K562 (cell line): ENCODE measurements at regions not wholly inside any gene's neighbourhood (a gene's known extent, or its start where the extent isn't known, plus 50 kb on each side); places are given as distances from the start of the nearest gene placed in this dataset.

Experiments
- ATAC-seq: fragments of 200-7000 bp; cut with Tn5 transposase; 3 replicates; pipeline ENCODE4 v1.9.1; 2020; ENCODE audit warnings: moderate library complexity
- BruUV-seq: library from RNA; stranded (reverse); fragments of 400-500 nt; replicated peaks from 2 replicates; lab custom pipeline; 2021; lab: Mats Ljungman, UMichigan
- CTCF ChIA-PET: fragments of 300-600 bp; formaldehyde crosslinking; extraction: SDS; loops from one replicate; lab custom pipeline; 2021; ENCODE audit warnings: low intra/inter-chr PET ratio; lab: Yijun Ruan, JAX
- POLR2A ChIA-PET: fragments of 300-600, 350-650 bp; sonication (Branson Sonifier 250); formaldehyde crosslinking; extraction: SDS; loops from one replicate; lab custom pipeline; 2021; ENCODE audit warnings: antibody characterized with exemption, inconsistent platforms; lab: Yijun Ruan, JAX
- DNase-seq, 4 experiments: peaks; one replicate each; pipeline versions ENCODE4 v3.0.0 to v3.0.0-alpha.2; 2011 to 2018; ENCODE audit warnings: low spot score in 3 of 4, mixed read lengths in 3 of 4; ENCODE audit errors: extremely low read depth in 1 of 4
- FAIRE-seq: peaks from 2 replicates; lab custom pipeline; 2011; peaks lifted over from hg19 to GRCh38; lab: Jason Lieb, UNC
- H2AFZ ChIP-seq: 2 replicates; pipeline ENCODE4 v1.6.0; 2011; ENCODE audit warnings: low read depth, low read length, control low read depth, inconsistent platforms
- H3K27ac ChIP-seq: fragments of 200-600 bp; 3 replicates; pipeline ENCODE4 v1.8.0; 2011; ENCODE audit warnings: low read depth, mild to moderate bottlenecking, control low read depth, inconsistent platforms, low read length, moderate library complexity, mixed read lengths; ENCODE audit errors: extremely low read depth
- H3K27me3 ChIP-seq, 2 experiments: fragments of 300-600 bp in 1 of 2; 2 replicates in 1 of 2; 3 replicates in 1 of 2; pipeline versions ENCODE4 v1.6.0 to v1.8.0; 2011; ENCODE audit warnings: inconsistent platforms in 2 of 2, low read length in 2 of 2, mild to moderate bottlenecking in 1 of 2, mixed read lengths in 1 of 2, moderate library complexity in 1 of 2; ENCODE audit not compliant: control insufficient read depth in 2 of 2, insufficient read depth in 2 of 2
- H3K36me3 ChIP-seq: fragments of 300-600 bp; 3 replicates; pipeline ENCODE4 v1.8.0; 2011; ENCODE audit warnings: mild to moderate bottlenecking, low read length, inconsistent platforms; ENCODE audit not compliant: control insufficient read depth, insufficient read depth
- H3K4me1 ChIP-seq, 2 experiments: fragments of 200-600 bp in 1 of 2; replicated peaks in 1 of 2; 2 replicates in 1 of 2; 3 replicates in 1 of 2; pipeline versions ENCODE4 v1.5.1 to v1.8.0; 2011; ENCODE audit warnings: inconsistent platforms in 2 of 2, low read length in 2 of 2, mild to moderate bottlenecking in 1 of 2, mixed read lengths in 1 of 2, moderate library complexity in 1 of 2; ENCODE audit not compliant: control insufficient read depth in 2 of 2, insufficient read depth in 2 of 2
- H3K4me2 ChIP-seq: 2 replicates; pipeline ENCODE4 v1.6.1; 2011; ENCODE audit warnings: low read length, control low read depth, inconsistent platforms, mixed read lengths; ENCODE audit not compliant: insufficient read depth
- H3K4me3 ChIP-seq: fragments of 200-600 bp; sonication (generic), shearing (Covaris generic); 2 replicates; pipeline ENCODE4 v1.5.1; 2016; ENCODE audit warnings: control low read depth, inconsistent platforms
- H3K79me2 ChIP-seq: fragments of 200-600 bp; 3 replicates; pipeline ENCODE4 v1.8.0; 2011; ENCODE audit warnings: low read length, inconsistent platforms; ENCODE audit not compliant: control insufficient read depth, insufficient read depth
- H3K9ac ChIP-seq, 2 experiments: 2 replicates each; pipeline versions ENCODE4 v1.6.0 to v1.6.1; 2011; ENCODE audit warnings: low read depth in 2 of 2, low read length in 2 of 2, control low read depth in 1 of 2, inconsistent platforms in 1 of 2, mild to moderate bottlenecking in 1 of 2, mixed read lengths in 1 of 2; ENCODE audit not compliant: insufficient read depth in 1 of 2
- H3K9me1 ChIP-seq: one replicate; pipeline ENCODE4 v1.6.0; 2011; ENCODE audit warnings: inconsistent platforms, mild to moderate bottlenecking, low read length, moderate library complexity; ENCODE audit not compliant: control insufficient read depth, insufficient read depth
- H3K9me3 ChIP-seq: replicated peaks from 2 replicates; pipeline ENCODE4 v1.5.1; 2011; ENCODE audit warnings: low read depth, low read length, inconsistent platforms; ENCODE audit not compliant: control insufficient read depth, insufficient read depth
- H4K20me1 ChIP-seq: replicated peaks from 2 replicates; pipeline ENCODE4 v1.6.1; 2011; ENCODE audit warnings: low read length, inconsistent platforms, mixed read lengths; ENCODE audit not compliant: control insufficient read depth, insufficient read depth
- ARNT ChIP-seq, 2 experiments: fragments of 450-650 bp; IDR thresholded peaks; 2 replicates each; pipeline ENCODE4 v1.6.1; 2016; ENCODE audit warnings: mild to moderate bottlenecking in 1 of 2
- CTCF ChIP-seq, 3 experiments: IDR thresholded peaks in 2 of 3; conservative IDR thresholded peaks in 1 of 3; 2 replicates each; pipeline ENCODE4 v1.5.1; 2011 to 2012; ENCODE audit warnings: low read length in 3 of 3, mild to moderate bottlenecking in 3 of 3, control low read depth in 2 of 3, improper control_type of control experiment in 1 of 3, inconsistent platforms in 1 of 3, low read depth in 1 of 3, mixed read lengths in 1 of 3, moderate library complexity in 1 of 3; ENCODE audit not compliant: insufficient read depth in 2 of 3
- GABPB2 ChIP-seq: fragments of 250-450 bp; sonication (Bioruptor Pico); conservative IDR thresholded peaks from 2 replicates; pipeline ENCODE4 v1.5.1; 2021; ENCODE audit warnings: mild to moderate bottlenecking
- HNRNPLL ChIP-seq: fragments of 200-400 bp; formaldehyde crosslinking; IDR thresholded peaks from 2 replicates; pipeline ENCODE4 v1.6.1; 2017; ENCODE audit warnings: low read length, low read depth, mild to moderate bottlenecking; ENCODE audit not compliant: poor library complexity, severe bottlenecking
- KAT8 ChIP-seq: fragments of 450-650 bp; IDR thresholded peaks from 2 replicates; pipeline ENCODE4 v1.6.1; 2016; ENCODE audit warnings: low read depth, mild to moderate bottlenecking
- PCBP1 ChIP-seq: fragments of 200-400 bp; formaldehyde crosslinking; IDR thresholded peaks from 2 replicates; pipeline ENCODE4 v1.6.1; 2018; ENCODE audit warnings: mild to moderate bottlenecking, low read depth, low read length; ENCODE audit not compliant: poor library complexity, severe bottlenecking
- PHB2 ChIP-seq: fragments of 450-650 bp; IDR thresholded peaks from 2 replicates; pipeline ENCODE4 v1.6.1; 2017; ENCODE audit warnings: low read depth
- PHF8 ChIP-seq: fragments of 200-600 bp; sonication (generic); IDR thresholded peaks from 2 replicates; pipeline ENCODE4 v1.6.1; 2012; ENCODE audit warnings: mixed run types, mild to moderate bottlenecking, inconsistent platforms, low read length, moderate library complexity, borderline replicate concordance
- RAD21 ChIP-seq, 2 experiments: fragments of 250-450 bp in 1 of 2; fragments of 450-650 bp in 1 of 2; sonication (Bioruptor Pico) in 1 of 2; formaldehyde crosslinking in 1 of 2; IDR thresholded peaks in 1 of 2; conservative IDR thresholded peaks in 1 of 2; 2 replicates each; pipeline versions ENCODE4 v1.4.0 to v1.8.0; 2020 to 2022; ENCODE audit warnings: mild to moderate bottlenecking in 2 of 2, moderate library complexity in 1 of 2
- SRSF3 ChIP-seq: fragments of 200-400 bp; formaldehyde crosslinking; IDR thresholded peaks from 2 replicates; pipeline ENCODE4 v1.6.1; 2016; ENCODE audit warnings: mild to moderate bottlenecking, low read length, moderate library complexity; ENCODE audit not compliant: insufficient read depth
- ZNF184 ChIP-seq: sonication (generic); formaldehyde crosslinking; IDR thresholded peaks from 2 replicates; pipeline ENCODE4 v1.5.0; 2020; ENCODE audit warnings: missing genetic modification reagents
- ZNF696 ChIP-seq: fragments of 250-450 bp; sonication (Bioruptor Pico); conservative IDR thresholded peaks from 2 replicates; pipeline ENCODE4 v1.4.0; 2020; ENCODE audit warnings: mild to moderate bottlenecking, moderate library complexity
- WGBS: fragments of 100-300 bp; shearing (Covaris generic); methylation state at CpG from one replicate; pipeline ENCODE4 v1.1.6; 2016; ENCODE audit warnings: low coverage, mixed read lengths; ENCODE audit not compliant: insufficient coverage; ENCODE audit errors: missing lambda C conversion rate; 5-methylcytosine and 5-hydroxymethylcytosine counted together
- in situ Hi-C: fragments of 300-500 bp; cut with MboI; formaldehyde crosslinking; loops from 4 replicates; pipeline ENCODE4 v1.15.0; 2018; ENCODE audit warnings: inconsistent platforms, mixed read lengths
- intact Hi-C: fragments of 100-400 bp; cut with micrococcal nuclease; formaldehyde crosslinking; loops from 2 replicates; pipeline ENCODE4 v1.14.2; 2022
- TF ChIP-seq, protein P1 (sequence below): fragments of 250-450 bp; sonication (Bioruptor Pico); IDR thresholded peaks from 2 replicates; pipeline ENCODE4 v1.4.0; 2020; ENCODE audit warnings: mild to moderate bottlenecking, moderate library complexity
- TF ChIP-seq, protein P2 (sequence below): fragments of 250-450 bp; sonication (Bioruptor Pico); IDR thresholded peaks from 2 replicates; pipeline ENCODE4 v1.9.0; 2021; ENCODE audit warnings: mild to moderate bottlenecking, inconsistent platforms

DNA sequence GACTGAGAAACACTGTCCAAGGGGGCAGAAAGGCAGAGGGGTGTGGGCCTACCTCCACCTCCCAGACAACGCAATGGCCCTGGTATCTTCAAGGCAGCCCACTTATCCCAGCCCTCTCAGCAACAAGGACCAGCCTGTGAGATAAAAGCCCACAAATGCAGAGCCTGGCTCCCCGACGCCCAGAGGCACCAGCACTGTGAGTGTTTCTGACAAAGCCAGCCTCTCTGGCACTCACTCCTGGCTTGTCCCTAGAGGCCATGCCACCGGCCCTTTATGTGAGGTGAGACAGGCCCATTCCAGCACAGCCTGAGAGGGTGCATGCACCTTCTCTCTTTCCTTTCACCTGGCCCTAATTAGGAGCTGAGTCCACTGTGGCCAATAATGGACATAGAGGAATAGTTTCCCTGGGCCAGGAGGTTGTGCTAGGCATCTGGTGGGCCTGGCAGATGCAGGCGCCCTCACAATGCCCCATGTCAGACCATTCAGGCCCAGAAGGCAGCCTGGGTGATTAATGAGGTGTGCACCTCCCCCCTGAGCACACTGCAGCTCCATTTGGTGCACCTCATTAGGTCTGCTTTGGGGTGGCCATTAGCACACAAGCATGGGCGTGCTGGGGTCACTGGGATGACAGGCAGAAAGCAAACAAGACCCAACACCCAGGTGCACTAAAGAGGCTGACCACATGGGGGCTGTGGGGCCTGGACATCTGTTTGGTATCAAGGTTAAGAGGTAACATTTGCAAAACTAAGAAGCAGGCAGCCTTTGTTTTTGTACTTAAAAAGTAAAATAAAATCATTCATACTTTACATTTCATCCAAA is 176.0 kb downstream of the MED10 start:
- FAIRE-seq (no peak), DNase-seq (peak; percentile 29 to 64 (median 52)), ATAC-seq (peak; percentile 76)
- POLR2A ChIA-PET, result no interaction called here
- WGBS, result 0% methylated on average over 6 of the region's 6 CpGs
- Histone ChIP-seq H3K27ac (no peak overlapping the region), H3K4me2 (no peak overlapping the region), H3K4me1 (no peaks in the 10 kb centered on the region), H3K27me3 (no peaks in the 10 kb centered on the region; a peak in 1 of 5 replicates), H3K36me3 (no peaks in the 10 kb centered on the region), H3K79me2 (no peaks in the 10 kb centered on the region), H2AFZ (no peak overlapping the region), H3K9me1 (no peaks in the 10 kb centered on the region), H3K9me3 (no peaks in the 10 kb centered on the region), H4K20me1 (no peaks in the 10 kb centered on the region), H3K9ac (no peak overlapping the region), H3K4me3 (no peak overlapping the region)
- intact Hi-C loops (no loop called here), in situ Hi-C loops (no loop called here)
- CTCF ChIA-PET, result no interaction called here
- BruUV-seq, result no TSS peak
- TF ChIP-seq PHB2, result no peak
- no peak for TF ChIP-seq ARNT (IDR thresholded peaks at IDR 0.05)
- no peak for TF ChIP-seq PHF8
- no peak for TF ChIP-seq HNRNPLL
- no peak for TF ChIP-seq KAT8
- TF ChIP-seq ZNF184 (CRISPR knock-in tag), result no peak
- no peak for TF ChIP-seq ZNF696
- TF ChIP-seq, protein P1, sequence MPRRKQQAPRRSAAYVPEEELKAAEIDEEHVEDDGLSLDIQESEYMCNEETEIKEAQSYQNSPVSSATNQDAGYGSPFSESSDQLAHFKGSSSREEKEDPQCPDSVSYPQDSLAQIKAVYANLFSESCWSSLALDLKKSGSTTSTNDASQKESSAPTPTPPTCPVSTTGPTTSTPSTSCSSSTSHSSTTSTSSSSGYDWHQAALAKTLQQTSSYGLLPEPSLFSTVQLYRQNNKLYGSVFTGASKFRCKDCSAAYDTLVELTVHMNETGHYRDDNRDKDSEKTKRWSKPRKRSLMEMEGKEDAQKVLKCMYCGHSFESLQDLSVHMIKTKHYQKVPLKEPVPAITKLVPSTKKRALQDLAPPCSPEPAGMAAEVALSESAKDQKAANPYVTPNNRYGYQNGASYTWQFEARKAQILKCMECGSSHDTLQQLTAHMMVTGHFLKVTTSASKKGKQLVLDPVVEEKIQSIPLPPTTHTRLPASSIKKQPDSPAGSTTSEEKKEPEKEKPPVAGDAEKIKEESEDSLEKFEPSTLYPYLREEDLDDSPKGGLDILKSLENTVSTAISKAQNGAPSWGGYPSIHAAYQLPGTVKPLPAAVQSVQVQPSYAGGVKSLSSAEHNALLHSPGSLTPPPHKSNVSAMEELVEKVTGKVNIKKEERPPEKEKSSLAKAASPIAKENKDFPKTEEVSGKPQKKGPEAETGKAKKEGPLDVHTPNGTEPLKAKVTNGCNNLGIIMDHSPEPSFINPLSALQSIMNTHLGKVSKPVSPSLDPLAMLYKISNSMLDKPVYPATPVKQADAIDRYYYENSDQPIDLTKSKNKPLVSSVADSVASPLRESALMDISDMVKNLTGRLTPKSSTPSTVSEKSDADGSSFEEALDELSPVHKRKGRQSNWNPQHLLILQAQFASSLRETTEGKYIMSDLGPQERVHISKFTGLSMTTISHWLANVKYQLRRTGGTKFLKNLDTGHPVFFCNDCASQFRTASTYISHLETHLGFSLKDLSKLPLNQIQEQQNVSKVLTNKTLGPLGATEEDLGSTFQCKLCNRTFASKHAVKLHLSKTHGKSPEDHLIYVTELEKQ (CRISPR knock-in tag), result no peak
- peak; percentile 25 to 46 (median 30); a peak in 5 of 6 replicates for TF ChIP-seq CTCF (IDR thresholded peaks at IDR 0.05 in 2 of 3, conservative IDR thresholded peaks at IDR 0.05 in 1 of 3; ENCODE audit: insufficient read depth in 2 of 3, low read depth in 1 of 3, low read length in 3 of 3)
- TF ChIP-seq, protein P2, sequence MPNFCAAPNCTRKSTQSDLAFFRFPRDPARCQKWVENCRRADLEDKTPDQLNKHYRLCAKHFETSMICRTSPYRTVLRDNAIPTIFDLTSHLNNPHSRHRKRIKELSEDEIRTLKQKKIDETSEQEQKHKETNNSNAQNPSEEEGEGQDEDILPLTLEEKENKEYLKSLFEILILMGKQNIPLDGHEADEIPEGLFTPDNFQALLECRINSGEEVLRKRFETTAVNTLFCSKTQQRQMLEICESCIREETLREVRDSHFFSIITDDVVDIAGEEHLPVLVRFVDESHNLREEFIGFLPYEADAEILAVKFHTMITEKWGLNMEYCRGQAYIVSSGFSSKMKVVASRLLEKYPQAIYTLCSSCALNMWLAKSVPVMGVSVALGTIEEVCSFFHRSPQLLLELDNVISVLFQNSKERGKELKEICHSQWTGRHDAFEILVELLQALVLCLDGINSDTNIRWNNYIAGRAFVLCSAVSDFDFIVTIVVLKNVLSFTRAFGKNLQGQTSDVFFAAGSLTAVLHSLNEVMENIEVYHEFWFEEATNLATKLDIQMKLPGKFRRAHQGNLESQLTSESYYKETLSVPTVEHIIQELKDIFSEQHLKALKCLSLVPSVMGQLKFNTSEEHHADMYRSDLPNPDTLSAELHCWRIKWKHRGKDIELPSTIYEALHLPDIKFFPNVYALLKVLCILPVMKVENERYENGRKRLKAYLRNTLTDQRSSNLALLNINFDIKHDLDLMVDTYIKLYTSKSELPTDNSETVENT (CRISPR knock-in tag), result no peak
- 0 out of 4 replicates have a peak, but pooled peaks of 1 of the 2 experiments have one; percentile 22 for TF ChIP-seq RAD21 (CRISPR knock-in tag; conservative IDR thresholded peaks at IDR 0.05 in 1 of 2, IDR thresholded peaks at IDR 0.05 in 1 of 2)
- no peak for TF ChIP-seq PCBP1
- no peak for TF ChIP-seq SRSF3
- TF ChIP-seq GABPB2, result no peak
